ENCODE measurements at regions not wholly inside any gene's neighbourhood (a gene's known extent, or its start where the extent isn't known, plus 50 kb on each side); places are given as distances from the start of the nearest gene placed in this dataset.
A peak's percentile ranks its signal among the peaks of the same experiment; 100 is the strongest.
"Not testable (repeated sequence)": the region's sequence is repeated elsewhere in the genome, so short reads cannot be mapped to it uniquely, and the experiment has no call there.

- DNase-seq: no peak
These were observed 133.4 kb downstream of the MACC1 start for GRCh38 chr7:20083781-20084180.

- no peak for DNase-seq
These were observed 138.1 kb downstream of the MACC1 start for GRCh38 chr7:20079080-20079479.

GRCh38 chr7:20076835-20077234, 140.3 kb downstream of the MACC1 start:
- no peak for DNase-seq

GRCh38 chr7:20075992-20076820, 141.0 kb downstream of the MACC1 start:
- no peak for DNase-seq

- DNase-seq: no peak
These were observed 141.7 kb downstream of the MACC1 start for GRCh38 chr7:20075440-20075839.

GRCh38 chr7:20068004-20068403, 149.2 kb downstream of the MACC1 start:
- not testable (repeated sequence) for DNase-seq

GRCh38 chr7:20064974-20065862, 152.0 kb downstream of the MACC1 start:
- no peak for DNase-seq

GRCh38 chr7:20064181-20064970, 152.8 kb downstream of the MACC1 start:
- DNase-seq: no peak

GRCh38 chr7:20063644-20064043, 153.5 kb downstream of the MACC1 start:
- DNase-seq: no peak

GRCh38 chr7:20062932-20063331, 154.3 kb downstream of the MACC1 start:
- DNase-seq: no peak

- DNase-seq: no peak
These were observed 163.7 kb downstream of the MACC1 start for GRCh38 chr7:20053334-20054104.

GRCh38 chr7:20050241-20050966, 166.8 kb downstream of the MACC1 start:
- DNase-seq: no peak

- DNase-seq: no peak
These were observed 178.5 kb downstream of the MACC1 start for GRCh38 chr7:20038676-20039075.

GRCh38 chr7:20035279-20035875, 181.8 kb downstream of the MACC1 start:
- no peak for DNase-seq

GRCh38 chr7:20033621-20034400, 183.4 kb downstream of the MACC1 start:
- DNase-seq: no peak

GRCh38 chr7:20032741-20033140, 184.4 kb downstream of the MACC1 start:
- no peak for DNase-seq

GRCh38 chr7:20030915-20031362, 186.2 kb downstream of the MACC1 start:
- no peak for DNase-seq

- DNase-seq: no peak
These were observed 186.8 kb downstream of the MACC1 start for GRCh38 chr7:20030417-20030816.

- no peak for DNase-seq
These were observed 190.4 kb downstream of the MACC1 start for GRCh38 chr7:20026762-20027161.

- DNase-seq: peak; percentile 86
These were observed 195.4 kb downstream of the MACC1 start for GRCh38 chr7:20021831-20022230.
